ENCODE measurements at regions not wholly inside any gene's neighbourhood (a gene's known extent, or its start where the extent isn't known, plus 50 kb on each side); places are given as distances from the start of the nearest gene placed in this dataset.

DNA sequence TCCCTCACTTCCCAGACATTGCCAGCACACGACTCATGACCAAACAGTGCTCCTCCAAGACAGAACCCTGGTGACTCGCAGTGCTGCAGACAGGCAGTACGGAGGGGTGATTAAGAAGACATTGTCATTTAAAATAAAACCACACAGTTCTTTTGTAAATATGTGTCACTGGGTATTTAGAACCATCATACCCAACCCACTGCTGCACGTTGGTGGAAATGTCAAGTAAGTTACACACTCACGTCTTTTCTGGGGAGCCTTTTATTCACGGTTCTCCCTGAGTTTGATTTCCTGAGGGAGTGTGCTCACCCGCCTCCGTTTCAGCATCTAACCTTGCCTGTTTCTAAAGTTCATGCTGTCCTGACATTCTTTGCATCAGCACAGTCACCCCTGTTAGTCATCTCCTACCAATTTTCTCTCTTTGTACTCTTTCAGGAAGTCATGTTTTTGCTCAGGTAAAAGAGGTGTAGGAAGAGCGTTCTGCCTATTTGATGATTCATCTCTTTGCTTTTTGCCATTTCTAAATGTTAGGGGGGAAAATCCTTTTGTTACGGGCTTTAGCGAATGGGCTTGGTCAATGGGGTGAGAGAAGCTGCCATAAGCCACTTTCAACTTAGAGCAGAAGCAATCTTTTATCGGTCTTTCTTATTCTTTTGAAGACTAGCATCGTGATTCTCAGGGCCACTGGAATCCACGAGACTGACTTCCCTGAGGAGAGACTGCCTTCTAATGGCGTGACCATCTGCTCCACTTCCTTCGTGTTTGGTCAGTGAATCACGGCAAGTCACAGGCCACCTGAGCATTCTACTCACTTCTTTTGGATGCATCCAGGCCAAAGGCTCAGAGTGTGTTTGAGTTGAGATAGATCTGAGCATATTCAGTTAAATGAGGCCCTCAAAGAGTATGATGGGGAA is 512.8 kb upstream of the JARID2 start:
- intact Hi-C loops (cut with DNase I) = no loop called here
- DNase-seq = no peak

DNA sequence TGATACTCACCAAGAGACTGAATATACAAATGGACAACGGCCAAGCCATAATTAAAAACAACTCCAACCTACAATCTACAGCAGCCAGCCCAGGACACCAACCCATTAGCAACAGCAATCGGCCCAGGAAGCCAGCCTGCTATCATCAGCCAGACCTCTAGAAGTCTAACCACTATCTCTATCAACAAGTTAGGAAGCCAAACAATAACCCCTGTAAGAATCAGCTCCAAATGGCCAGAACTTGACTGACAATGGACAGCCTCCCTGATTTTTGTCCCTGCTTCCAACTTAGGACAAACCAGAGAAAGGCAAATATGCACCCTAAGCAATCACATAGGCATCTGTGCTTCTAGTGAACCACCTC is 511.8 kb upstream of the JARID2 start:
- intact Hi-C loops (cut with DNase I) = no loop called here
- DNase-seq = no peak

DNA sequence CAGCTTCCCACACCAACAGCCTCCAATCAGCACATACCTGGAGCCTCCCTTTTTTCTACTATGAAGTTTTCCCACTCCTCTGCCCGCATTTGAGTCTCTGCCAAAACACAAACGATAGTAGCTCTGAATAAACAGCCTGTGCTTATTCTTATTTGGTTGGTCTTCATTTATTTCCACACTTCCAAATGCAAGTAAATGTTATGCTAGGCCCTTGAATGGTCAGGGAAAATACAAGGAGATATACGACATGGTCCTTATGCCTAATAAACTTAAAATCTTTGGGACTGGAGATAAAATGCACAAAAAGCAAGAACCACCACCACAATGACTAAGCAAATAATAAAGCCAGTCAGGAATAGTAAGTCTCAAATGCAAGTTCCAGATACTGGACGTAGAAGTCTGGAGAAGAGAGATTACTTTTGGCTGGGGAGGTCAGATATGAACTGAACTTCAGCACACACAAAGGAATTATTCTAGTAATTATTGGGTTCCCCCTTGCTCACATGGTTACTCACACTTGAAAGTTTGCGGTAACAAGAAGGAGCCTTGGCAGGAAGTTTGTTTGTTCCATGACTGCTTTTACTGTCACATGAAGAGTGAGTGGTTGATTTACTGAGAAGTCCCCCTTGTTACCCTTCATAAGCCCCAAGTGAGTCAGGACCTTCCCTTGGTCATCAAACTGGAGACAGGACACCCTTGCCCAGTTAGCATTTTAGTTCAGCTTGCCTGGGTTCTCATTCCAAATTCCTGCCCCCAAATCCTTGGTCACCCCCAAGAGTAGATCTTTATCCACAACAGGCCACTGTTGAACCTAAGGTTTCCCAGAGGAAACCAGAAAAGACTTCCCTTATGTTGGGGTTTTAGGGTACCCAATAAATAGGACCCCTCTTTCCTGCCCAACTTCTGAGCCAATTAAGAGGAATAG is 511.2 kb upstream of the JARID2 start:
- intact Hi-C loops (cut with DNase I) = no loop called here
- no peak for DNase-seq

DNA sequence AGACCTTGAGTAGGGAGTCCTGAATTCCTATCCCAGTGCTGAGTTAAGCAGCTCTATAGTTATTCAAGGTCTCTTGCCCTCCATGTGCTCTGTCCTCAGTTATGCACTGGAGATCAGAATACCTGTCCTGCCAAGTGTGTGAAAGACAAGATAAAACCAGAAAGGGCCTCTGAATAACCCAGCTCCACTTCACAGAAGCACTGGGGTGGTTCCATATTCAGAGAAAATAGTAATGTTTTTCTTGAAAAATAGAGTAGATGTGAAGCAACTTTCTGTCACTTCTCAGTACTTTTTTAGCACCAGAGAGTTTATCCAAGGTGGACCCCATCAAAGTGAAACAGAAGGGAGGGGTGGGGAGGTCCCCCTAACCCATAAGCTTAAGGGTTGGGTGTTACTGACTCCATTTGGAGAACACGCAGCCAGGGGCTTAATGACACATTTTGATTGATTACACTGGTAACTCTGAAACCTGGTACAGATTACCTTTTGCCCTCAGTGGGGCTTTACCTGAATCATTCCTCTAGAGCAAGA is 509.8 kb upstream of the JARID2 start:
- DNase-seq = no peak
- intact Hi-C loops (cut with DNase I) = no loop called here

DNA sequence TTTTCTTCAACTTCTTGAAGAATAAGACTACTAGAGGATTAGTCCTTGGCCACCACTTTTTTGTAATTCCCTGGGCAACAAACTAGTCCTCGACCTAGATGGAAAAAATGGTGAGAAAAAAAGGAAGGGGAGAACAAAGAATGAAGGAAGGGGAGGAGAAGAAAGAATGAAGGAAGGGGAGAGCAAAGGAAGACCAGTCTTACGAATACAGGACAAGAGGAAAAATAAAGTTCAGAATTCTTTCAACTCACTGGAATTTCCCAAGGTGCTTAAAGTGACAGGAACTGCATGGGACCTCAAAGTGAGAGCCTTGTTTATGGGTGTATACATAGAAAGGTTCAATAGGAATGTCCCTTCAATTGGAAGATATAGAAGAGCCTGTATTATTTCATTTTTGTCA is 509.3 kb upstream of the JARID2 start:
- no peak for DNase-seq
- intact Hi-C loops (cut with DNase I) = no loop called here

DNA sequence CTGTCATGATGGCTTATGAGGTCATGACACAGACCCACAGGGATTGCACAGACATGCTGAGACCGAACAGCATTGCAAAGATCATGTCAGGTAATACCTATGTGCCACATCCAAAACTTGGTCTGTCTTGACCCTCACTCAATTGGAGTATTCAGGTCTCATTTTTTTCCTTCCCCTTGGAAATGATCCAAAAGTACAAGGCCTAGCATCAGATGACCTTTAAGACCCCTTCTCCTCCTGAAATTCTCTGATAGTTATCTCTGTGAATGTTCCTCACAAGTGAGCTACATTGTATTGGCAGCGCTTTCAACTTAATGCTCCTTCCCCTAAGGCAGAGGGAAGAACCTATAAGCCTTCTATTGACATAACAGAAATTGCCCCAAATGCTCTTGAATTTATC is 507.4 kb upstream of the JARID2 start:
- DNase-seq = no peak
- intact Hi-C loops (cut with DNase I) = no loop called here

DNA sequence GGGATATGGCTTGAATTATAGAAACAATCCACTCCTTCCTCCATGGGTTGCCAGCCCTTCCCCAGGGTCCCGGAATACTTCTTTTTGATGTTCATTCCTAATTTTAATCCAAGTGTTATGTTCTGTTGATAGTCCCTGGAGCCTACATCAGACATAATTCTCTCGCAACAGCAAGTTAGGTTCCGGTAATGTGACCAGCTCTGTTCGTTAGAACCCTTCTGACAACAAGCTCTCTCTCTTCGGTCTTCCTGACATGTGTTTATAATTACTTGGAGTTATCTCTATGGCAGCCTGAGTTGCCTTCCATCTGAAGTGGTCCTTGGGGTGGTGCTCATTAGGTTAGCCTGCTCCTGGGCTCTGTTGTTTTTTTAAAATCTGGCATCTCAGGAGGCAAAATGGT is 506.9 kb upstream of the JARID2 start:
- intact Hi-C loops (cut with DNase I) = no loop called here
- no peak for DNase-seq

DNA sequence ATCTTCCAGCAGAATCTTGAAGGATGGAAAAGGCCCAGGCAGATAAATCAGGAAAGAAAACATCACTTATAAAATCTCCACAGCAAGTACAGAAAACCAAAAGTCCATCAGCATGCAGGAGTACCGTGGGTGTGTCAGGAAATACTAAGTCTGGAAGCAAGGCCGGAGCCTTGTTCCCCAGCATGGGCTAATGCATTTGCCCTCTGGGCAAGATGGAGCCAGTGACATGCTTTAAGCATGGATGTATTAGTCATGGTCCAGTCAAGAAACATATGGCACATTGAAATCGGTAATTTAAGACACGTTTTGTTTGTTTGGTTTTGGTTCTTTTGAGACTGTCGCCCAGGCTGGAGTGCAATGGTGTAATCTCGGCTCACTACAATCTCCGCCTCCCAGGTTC is 506.0 kb upstream of the JARID2 start:
- intact Hi-C loops (cut with DNase I) = no loop called here
- DNase-seq = no peak

DNA sequence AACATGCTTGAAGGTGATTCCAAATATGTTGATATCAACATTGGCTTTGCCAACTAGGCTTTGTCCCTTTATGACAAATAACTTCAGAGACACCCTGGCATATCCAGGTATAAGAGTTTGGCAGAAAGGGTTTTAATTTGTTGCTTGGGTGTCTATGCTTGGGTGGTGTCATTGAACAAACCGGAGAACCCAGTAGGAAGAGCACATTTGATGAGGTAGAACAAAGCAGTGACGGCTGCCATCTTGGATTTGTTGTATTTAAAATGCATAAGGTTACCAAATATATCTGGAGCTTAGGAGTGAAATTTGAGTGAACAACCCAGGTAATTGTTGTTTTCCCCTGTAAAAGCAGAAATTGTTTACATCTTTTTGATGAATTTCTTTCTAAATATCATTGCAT is 503.7 kb upstream of the JARID2 start:
- intact Hi-C loops (cut with DNase I) = no loop called here
- DNase-seq = no peak

DNA sequence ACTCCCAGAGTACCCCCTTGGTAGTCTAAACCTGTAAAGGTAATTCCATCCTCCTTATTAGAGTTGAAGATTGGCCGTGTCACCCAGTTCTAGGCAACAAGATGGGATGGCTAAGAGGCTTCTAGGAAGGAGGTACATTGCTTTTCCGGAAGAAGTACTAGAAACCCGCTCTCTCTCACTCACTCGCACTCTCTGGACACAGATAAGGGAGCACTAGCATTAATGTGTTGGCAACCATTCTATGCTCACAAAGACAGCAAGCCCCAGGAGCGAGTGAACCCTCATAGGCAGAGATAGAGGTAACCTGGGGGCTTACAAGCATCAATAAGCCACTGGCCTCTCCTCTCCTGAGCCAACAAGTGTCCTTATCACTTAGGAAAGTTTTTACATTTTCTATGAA is 503.2 kb upstream of the JARID2 start:
- intact Hi-C loops (cut with DNase I) = no loop called here
- no peak for DNase-seq

DNA sequence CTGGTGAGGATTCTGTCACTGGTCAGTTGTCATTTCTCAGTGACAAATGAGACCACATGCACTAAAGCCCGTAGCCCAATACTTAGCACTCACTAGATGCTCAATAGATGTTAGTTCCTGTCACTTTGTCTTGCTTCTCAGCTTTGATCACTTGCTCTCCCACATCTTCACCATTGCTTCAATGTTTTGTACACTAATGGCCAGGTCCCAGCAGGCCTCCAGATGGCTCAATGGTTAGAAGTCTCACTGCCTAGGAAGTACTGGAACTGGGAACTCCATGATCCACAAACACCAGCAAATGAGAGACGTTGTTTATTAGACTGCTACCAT is 502.8 kb upstream of the JARID2 start:
- intact Hi-C loops (cut with DNase I) = no loop called here
- DNase-seq = no peak

DNA sequence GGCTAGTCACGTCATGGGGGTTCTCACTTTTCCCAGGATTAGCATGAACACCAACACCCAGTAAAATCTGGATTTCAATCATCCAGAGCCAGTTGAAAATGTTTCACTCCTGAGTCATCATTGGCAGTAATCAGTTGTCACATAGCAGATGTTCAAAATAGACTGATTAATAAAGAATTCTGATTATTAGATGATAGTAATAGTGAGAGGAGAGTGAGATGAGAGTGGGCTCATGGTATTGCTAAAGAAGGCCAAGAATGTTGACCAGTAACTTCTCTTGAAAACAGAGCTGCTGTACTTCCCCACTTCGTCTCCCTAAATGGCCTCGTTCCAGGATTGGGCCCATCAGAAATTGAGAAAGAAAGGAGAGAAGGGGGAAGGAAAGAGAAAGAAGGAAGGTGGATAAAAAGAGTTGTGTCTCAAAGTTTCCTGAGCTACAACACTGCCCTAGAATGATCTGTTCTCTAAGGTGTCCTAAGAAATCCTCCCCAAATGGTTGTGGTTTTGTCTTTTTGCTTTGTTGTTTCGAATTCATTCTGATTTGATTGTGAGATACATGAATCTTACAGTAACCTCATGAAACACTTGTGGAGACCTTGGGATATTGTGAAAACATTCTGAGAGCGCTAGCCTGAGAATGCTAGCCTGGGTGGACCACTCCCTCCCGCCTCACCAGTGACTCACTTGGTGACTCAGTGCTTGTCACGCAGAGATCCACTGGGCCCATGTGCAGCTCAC is 502.2 kb upstream of the JARID2 start:
- intact Hi-C loops (cut with DNase I) = no loop called here
- no peak for DNase-seq

DNA sequence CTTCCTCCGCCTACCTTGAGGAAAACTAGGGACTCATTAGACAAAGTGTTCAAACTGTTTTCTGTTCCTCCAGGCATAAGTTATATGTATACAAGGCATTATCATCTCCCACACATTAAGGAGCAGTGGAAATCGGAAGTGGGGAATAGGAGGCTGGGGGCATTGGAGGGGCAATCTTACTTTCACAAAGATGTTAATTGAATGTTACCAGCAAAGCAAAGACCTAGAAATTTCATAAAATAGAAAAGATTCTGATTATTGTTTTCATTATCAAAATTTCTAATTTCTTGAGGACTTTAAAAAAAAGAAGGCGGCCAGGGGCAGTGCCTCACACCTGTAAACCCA is 501.7 kb upstream of the JARID2 start:
- intact Hi-C loops (cut with DNase I) = no loop called here
- no peak for DNase-seq

DNA sequence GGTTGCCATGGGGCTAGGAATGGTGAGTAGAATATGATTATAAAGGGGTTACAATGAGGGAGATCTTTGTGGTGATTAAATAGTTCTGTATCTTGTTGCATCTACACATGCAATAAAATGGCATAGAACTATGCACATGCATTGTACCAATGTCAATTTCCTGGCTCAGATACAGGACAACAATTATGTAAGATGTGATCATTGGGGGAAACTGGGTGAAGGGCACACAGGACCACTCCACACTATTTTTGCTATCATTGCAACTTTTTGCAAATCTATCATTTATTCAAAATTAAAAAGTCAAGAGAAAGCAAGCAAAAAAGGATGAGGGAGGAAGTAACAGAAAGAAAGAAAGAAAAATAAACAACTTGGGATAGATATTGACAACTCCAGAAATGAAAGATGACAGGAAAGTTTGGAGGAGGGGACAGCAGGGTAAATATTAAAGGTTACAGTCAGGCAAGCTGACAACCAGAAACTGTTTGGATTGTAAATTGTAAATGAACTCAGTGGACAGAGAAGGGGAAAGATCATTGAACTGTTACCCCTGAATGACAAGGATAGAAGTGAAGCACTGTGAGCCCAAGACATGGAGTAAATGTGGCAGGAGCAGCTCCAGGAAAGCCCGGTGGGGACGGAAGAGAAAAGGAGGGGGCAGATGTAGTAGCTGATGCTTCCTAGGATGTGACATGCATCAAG is 499.6 kb upstream of the JARID2 start:
- DNase-seq = no peak
- intact Hi-C loops (cut with DNase I) = no loop called here

DNA sequence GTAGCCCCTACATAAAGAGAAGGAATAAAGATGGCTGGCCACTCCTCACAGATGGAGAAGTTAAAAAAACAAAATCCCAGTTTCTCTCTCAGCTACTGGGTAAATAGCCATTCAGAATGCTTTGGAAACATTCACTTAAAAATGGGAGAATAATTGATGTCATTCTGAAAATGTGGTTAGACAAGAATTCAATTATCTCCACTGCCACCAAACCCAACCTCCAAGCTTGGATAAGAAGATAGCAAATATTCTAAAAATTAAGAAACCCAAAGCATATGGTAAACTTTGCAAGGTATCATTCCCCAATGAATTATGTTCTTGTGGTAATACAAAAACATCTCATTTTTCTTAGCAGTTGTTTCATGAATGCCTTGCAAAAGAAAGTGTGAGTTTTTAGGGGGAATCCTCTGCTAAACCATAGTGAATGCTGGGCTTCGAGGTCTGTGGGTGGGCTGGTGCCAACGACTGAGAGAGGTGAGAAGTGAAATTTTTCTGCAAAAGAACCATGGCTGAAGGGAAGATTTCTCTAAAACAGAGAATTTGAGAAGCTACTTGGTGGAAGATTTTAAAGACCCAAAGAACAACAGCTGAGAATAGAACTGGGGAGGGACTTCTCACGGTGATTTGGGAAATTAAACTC is 497.9 kb upstream of the JARID2 start:
- no peak for DNase-seq
- intact Hi-C loops (cut with DNase I) = no loop called here

DNA sequence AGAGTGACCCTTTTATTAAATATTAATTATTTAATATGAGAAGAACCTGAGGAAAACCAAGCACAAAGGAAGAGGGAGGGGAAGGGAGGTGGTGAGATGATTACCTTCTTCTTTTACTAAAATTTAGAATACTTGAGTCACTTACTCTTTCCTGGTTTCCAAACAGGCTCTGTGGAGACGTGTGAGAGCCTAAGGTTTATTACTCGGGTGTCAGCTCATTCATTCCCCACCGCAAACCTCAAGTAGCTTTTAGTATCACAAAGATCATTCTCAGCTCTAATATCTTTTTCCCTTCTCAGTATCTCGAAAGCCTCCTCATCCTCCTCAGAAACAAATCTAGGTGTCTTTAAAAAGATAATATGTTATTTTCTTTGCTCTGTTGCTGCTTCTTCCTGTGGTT is 497.2 kb upstream of the JARID2 start:
- intact Hi-C loops (cut with DNase I) = no loop called here
- DNase-seq = no peak

DNA sequence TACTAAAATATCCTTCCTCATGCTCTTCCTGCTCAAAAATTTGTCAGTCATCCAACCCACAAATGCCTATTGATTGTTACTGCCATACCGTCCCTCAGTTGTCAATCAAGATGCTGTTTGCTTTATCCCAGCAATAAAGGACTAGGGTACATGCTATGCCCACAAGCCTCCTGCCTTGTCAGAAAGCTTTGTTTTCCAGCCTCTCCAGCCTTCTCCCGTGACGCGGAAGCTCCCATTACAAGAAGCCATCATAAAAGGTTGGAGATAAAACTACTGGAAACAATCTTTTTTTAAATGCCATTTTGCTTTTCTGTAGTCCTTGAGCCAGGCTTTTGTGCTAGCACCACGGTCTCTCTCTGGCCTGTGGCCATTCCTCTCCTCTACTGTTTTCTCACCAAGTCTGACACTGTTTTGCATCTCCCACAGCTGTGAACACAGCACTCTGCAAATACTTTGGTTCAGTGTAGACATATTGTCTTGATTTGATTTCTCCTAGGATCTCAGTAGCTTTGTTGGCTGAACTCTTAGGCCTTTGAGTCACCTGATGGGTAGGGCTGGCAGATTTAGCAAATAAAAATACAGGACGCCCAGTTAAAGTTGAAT is 495.7 kb upstream of the JARID2 start:
- no peak for DNase-seq
- intact Hi-C loops (cut with DNase I) = no loop called here

DNA sequence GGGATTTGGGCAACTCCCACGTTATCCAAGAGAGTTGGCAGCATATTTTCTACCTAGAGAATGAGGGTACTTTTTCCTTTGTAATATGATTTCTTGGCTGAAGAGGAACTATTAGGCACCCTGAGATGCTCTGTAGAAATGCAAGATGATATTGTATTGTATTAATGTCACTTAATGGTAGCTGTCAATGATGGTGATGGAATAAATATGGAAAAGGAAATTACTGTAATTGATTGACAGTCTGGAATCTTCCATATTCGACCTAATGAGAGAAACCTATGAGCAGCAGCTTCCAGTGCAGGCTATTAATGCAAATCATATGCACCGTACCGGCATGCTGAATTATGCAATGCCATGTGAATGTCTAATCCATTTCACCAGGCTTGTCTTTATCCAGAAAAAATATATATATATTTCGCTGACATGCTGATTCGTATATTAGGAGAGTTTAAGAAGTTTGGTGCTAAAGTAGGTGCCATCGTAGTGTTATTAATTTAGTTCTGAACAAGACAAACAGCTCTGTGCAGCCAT is 494.2 kb upstream of the JARID2 start:
- DNase-seq = no peak
- intact Hi-C loops (cut with DNase I) = no loop called here

DNA sequence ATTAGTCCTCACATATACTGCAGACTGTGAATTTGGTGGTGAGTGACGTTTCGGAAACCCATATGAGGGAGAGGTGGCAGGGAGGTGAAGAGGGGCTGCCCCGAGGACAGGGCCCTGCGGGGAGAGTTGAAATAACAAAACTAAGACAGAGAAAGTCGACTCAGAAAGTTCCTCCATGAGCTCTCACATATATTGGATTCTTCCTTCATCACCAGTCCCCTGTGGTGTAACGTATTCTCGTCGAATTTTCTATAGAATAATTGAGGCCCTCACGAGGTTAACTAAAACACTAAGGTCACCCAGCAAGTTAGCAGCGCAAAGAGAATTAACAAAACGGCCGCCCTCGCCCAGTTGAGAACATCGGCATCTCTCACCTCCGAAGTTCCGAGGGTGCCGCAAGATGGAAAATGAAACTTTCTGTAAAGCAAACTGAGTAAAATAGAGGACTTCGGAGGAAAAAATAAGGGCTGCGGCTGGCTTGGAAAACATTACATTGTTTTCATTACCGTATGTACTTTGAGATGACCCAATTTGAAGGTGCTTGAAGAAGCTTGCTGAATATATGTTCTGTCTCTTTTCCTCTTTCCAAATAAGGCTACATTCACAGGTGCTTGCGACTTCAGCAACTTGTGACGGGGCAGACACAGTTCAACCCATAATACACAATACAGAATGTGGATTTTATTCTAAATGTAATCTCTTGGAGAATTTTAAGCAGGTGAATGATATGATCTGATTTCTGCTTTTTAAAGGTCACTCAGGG is 490.9 kb upstream of the JARID2 start:
- no peak for DNase-seq
- intact Hi-C loops (cut with DNase I) = no loop called here

All from posterior cingulate gyrus (tissue), 11 donors.